GM12878 (cell line): ENCODE measurements at regions not wholly inside any gene's neighbourhood (a gene's known extent, or its start where the extent isn't known, plus 50 kb on each side); places are given as distances from the start of the nearest gene placed in this dataset.

Experiments
- ATAC-seq: fragments of 200-7000 bp; cut with Tn5 transposase; 3 replicates; pipeline ENCODE4 v1.9.1; 2020; ENCODE audit warnings: mild to moderate bottlenecking, moderate library complexity
- BruUV-seq: library from RNA; stranded (reverse); fragments of 400-500 nt; replicated peaks from 2 replicates; lab custom pipeline; 2021; lab: Mats Ljungman, UMichigan
- CTCF ChIA-PET: fragments of 300-600 bp; sonication (Branson Sonifier 250); formaldehyde crosslinking; extraction: SDS; loops from one replicate; lab custom pipeline; 2021; ENCODE audit warnings: inconsistent platforms; lab: Yijun Ruan, JAX
- POLR2A ChIA-PET: fragments of 350-600 bp; formaldehyde crosslinking; extraction: SDS; loops from one replicate; lab custom pipeline; 2021; ENCODE audit warnings: inconsistent platforms; lab: Charles Lee
- RAD21 ChIA-PET: fragments of 300-600 bp; sonication (Branson Sonifier 250); formaldehyde crosslinking; loops from one replicate; lab custom pipeline; 2023; ENCODE audit warnings: antibody characterized with exemption; ENCODE audit not compliant: unreplicated experiment; lab: Charles Lee
- SMC1A ChIA-PET: fragments of 300-600 bp; sonication (Branson Sonifier 250); formaldehyde crosslinking; loops from one replicate; lab custom pipeline; 2023; ENCODE audit not compliant: unreplicated experiment, uncharacterized antibody; lab: Charles Lee
- DNase-seq: peaks from one replicate; pipeline ENCODE4 v3.0.0-alpha.2; 2011; ENCODE audit warnings: low read depth, low spot score
- FAIRE-seq: peaks from 3 replicates; lab custom pipeline; 2011; peaks lifted over from hg19 to GRCh38; lab: Jason Lieb, UNC
- H2AFZ ChIP-seq: 2 replicates; pipeline ENCODE4 v1.6.0; 2011; ENCODE audit warnings: low read depth, low read length, control low read depth; ENCODE audit not compliant: control insufficient read depth
- H3K27ac ChIP-seq: 2 replicates; pipeline ENCODE4 v1.5.1; 2011; ENCODE audit warnings: control low read depth; ENCODE audit not compliant: control insufficient read depth, insufficient read depth
- H3K27me3 ChIP-seq, 2 experiments: replicated peaks in 1 of 2; 2 replicates each; pipeline versions ENCODE4 v1.6.0 to v1.6.1; 2011; ENCODE audit warnings: low read length in 1 of 2; ENCODE audit not compliant: control insufficient read depth in 2 of 2, insufficient read depth in 2 of 2
- H3K36me3 ChIP-seq, 2 experiments: 2 replicates each; pipeline ENCODE4 v1.5.1; 2011; ENCODE audit warnings: low read length in 1 of 2; ENCODE audit not compliant: control insufficient read depth in 2 of 2, insufficient read depth in 2 of 2
- H3K4me1 ChIP-seq: 2 replicates; pipeline ENCODE4 v1.6.1; 2011; ENCODE audit warnings: mild to moderate bottlenecking, low read length, moderate library complexity, mixed read lengths; ENCODE audit not compliant: control insufficient read depth, insufficient read depth
- H3K4me2 ChIP-seq: 2 replicates; pipeline ENCODE4 v1.6.0; 2011; ENCODE audit warnings: control low read depth; ENCODE audit not compliant: control insufficient read depth, insufficient read depth
- H3K4me3 ChIP-seq: fragments of 200-600 bp; sonication (generic); 2 replicates; pipeline ENCODE4 v1.5.1; 2016
- H3K79me2 ChIP-seq: 2 replicates; pipeline ENCODE4 v1.6.0; 2011; ENCODE audit warnings: low read length; ENCODE audit not compliant: control insufficient read depth, insufficient read depth
- H3K9ac ChIP-seq: 2 replicates; pipeline ENCODE4 v1.8.0; 2011; ENCODE audit warnings: low read length, control low read depth, mixed read lengths; ENCODE audit not compliant: control insufficient read depth, insufficient read depth
- H3K9me3 ChIP-seq: replicated peaks from 3 replicates; pipeline ENCODE4 v1.5.1; 2011; ENCODE audit warnings: mild to moderate bottlenecking, low read length; ENCODE audit not compliant: control insufficient read depth, insufficient read depth
- H4K20me1 ChIP-seq: 2 replicates; pipeline ENCODE4 v1.6.0; 2011; ENCODE audit not compliant: control insufficient read depth, insufficient read depth
- ATF7 ChIP-seq: fragments of 450-650 bp; IDR thresholded peaks from 2 replicates; pipeline ENCODE4 v1.6.1; 2016; ENCODE audit warnings: low read depth, mild to moderate bottlenecking
- CEBPB ChIP-seq, 2 experiments: fragments of 150-350 bp in 1 of 2; IDR thresholded peaks; 2 replicates each; pipeline ENCODE4 v1.6.1; 2012 to 2014; ENCODE audit warnings: low read depth in 2 of 2, low read length in 2 of 2, borderline replicate concordance in 1 of 2, inconsistent platforms in 1 of 2
- CREB1 ChIP-seq: IDR thresholded peaks from 2 replicates; pipeline ENCODE4 v1.6.1; 2012; ENCODE audit warnings: low read depth, mild to moderate bottlenecking, inconsistent platforms
- E4F1 ChIP-seq: fragments of 450-650 bp; IDR thresholded peaks from 2 replicates; pipeline ENCODE4 v1.6.1; 2018; ENCODE audit warnings: borderline replicate concordance, mild to moderate bottlenecking; ENCODE audit not compliant: partially characterized antibody
- HCFC1 ChIP-seq: fragments of 150-350 bp; IDR thresholded peaks from 2 replicates; pipeline ENCODE4 v1.6.1; 2014; ENCODE audit warnings: low read length
- IKZF1 ChIP-seq: fragments of 450-650 bp; conservative IDR thresholded peaks from 2 replicates; pipeline ENCODE4 v1.6.1; 2017; ENCODE audit warnings: antibody characterized with exemption, mild to moderate bottlenecking
- MEF2A ChIP-seq: IDR thresholded peaks from 2 replicates; pipeline ENCODE4 v1.6.1; 2011; ENCODE audit warnings: low read depth, mild to moderate bottlenecking, low read length, moderate library complexity; ENCODE audit not compliant: insufficient read depth
- MTA2 ChIP-seq: fragments of 450-650 bp; IDR thresholded peaks from 2 replicates; pipeline ENCODE4 v1.6.1; 2016; ENCODE audit warnings: low read depth, mild to moderate bottlenecking, moderate library complexity
- PRDM15 ChIP-seq: fragments of 450-650 bp; formaldehyde crosslinking; IDR thresholded peaks from 2 replicates; pipeline ENCODE4 v1.4.0; 2020; ENCODE audit warnings: mild to moderate bottlenecking, moderate library complexity
- RUNX3 ChIP-seq: IDR thresholded peaks from 2 replicates; pipeline ENCODE4 v1.6.1; 2012; ENCODE audit warnings: low read length, inconsistent platforms
- STAT3 ChIP-seq: IDR thresholded peaks from 2 replicates; pipeline ENCODE4 v1.6.1; 2011; ENCODE audit warnings: low read depth, low read length, improper control_type of control experiment
- ZBTB33 ChIP-seq: fragments of 450-650 bp; IDR thresholded peaks from 2 replicates; pipeline ENCODE4 v1.6.1; 2017; ENCODE audit warnings: mild to moderate bottlenecking
- ZNF24 ChIP-seq: fragments of 450-650 bp; IDR thresholded peaks from 2 replicates; pipeline ENCODE4 v1.6.1; 2017; ENCODE audit warnings: antibody characterized with exemption, mild to moderate bottlenecking
- WGBS: methylation state at CpG from one replicate; pipeline ENCODE4 v1.1.6; 2016; ENCODE audit warnings: low lambda C conversion rate; ENCODE audit not compliant: insufficient replicate concordance, insufficient coverage; ENCODE audit errors: missing lambda C conversion rate; 5-methylcytosine and 5-hydroxymethylcytosine counted together
- in situ Hi-C: fragments of 300-500 bp; cut with MboI; formaldehyde crosslinking; loops from 9 replicates; pipeline ENCODE4 v1.14.3; 2018; ENCODE audit warnings: mixed read lengths
- intact Hi-C: fragments of 100-400 bp; cut with micrococcal nuclease; formaldehyde crosslinking; loops from one replicate; pipeline ENCODE4 v1.14.2; 2022; ENCODE audit not compliant: unreplicated experiment

GRCh38 chr14:101185073-101185835 lies 281.7 kb upstream of the RTL1 start (continued):
- TF ChIP-seq E4F1 (no peak), CEBPB (IDR thresholded peaks at IDR 0.05; ENCODE audit: borderline replicate concordance in 1 of 2, low read depth in 2 of 2, low read length in 2 of 2) (no peak)

GRCh38 chr14:101185946-101186345 lies 282.4 kb upstream of the RTL1 start:
- no peaks in the 10 kb centered on the region for H3K79me2 ChIP-seq
- no peak overlapping the region for H2AFZ ChIP-seq
- DNase-seq (no peak), ATAC-seq (no peak), FAIRE-seq (no peak)
- no peaks in the 10 kb centered on the region for H4K20me1 ChIP-seq
- in situ Hi-C loops (no loop called here), intact Hi-C loops (no loop called here)
- no peaks in the 10 kb centered on the region for H3K27me3 ChIP-seq
- H3K9ac ChIP-seq = no peak overlapping the region
- H3K9me3 ChIP-seq = no peaks in the 10 kb centered on the region; the same call in 2 of the 3 replicates
- H3K4me3 ChIP-seq = no peak overlapping the region
- BruUV-seq = no TSS peak
- no peaks in the 10 kb centered on the region for H3K36me3 ChIP-seq
- ChIA-PET POLR2A (no interaction called here), RAD21 (no interaction called here), CTCF (no interaction called here), SMC1A (no interaction called here)
- H3K4me2 ChIP-seq = no peak overlapping the region
- H3K4me1 ChIP-seq = no peaks in the 10 kb centered on the region
- no peak overlapping the region for H3K27ac ChIP-seq
- WGBS = 27% methylated on average over 5 of the region's 5 CpGs
- TF ChIP-seq STAT3 (no peak), ZNF24 (no peak), ZBTB33 (no peak), MEF2A (no peak), IKZF1 (no peak), CREB1 (no peak), HCFC1 (no peak), RUNX3 (no peak), PRDM15 (no peak), ATF7 (no peak), MTA2 (no peak)
